ENCODE measurements at regions not wholly inside any gene's neighbourhood (a gene's known extent, or its start where the extent isn't known, plus 50 kb on each side); places are given as distances from the start of the nearest gene placed in this dataset.

- no peak for TF ChIP-seq CTCF (IDR thresholded peaks at IDR 0.05)
- TF ChIP-seq POLR2A (IDR thresholded peaks at IDR 0.05) = no peak
Measured at GRCh38 chr2:155599834-155600233, 732.7 kb downstream of the NR4A2 start.

Measured in testis (tissue), 2 donors.